Muscle of arm (tissue), 1 donor: ENCODE measurements at regions not wholly inside any gene's neighbourhood (a gene's known extent, or its start where the extent isn't known, plus 50 kb on each side); places are given as distances from the start of the nearest gene placed in this dataset.
"Not testable (repeated sequence)": the region's sequence is repeated elsewhere in the genome, so short reads cannot be mapped to it uniquely, and the experiment has no call there.

Source experiments
- DNase-seq: peaks from one replicate; pipeline ENCODE4 v3.0.0-alpha.2; 2013

GRCh38 chr6:144476286-144476685, 191.2 kb downstream of the UTRN start:
- DNase-seq: no peak

DNA sequence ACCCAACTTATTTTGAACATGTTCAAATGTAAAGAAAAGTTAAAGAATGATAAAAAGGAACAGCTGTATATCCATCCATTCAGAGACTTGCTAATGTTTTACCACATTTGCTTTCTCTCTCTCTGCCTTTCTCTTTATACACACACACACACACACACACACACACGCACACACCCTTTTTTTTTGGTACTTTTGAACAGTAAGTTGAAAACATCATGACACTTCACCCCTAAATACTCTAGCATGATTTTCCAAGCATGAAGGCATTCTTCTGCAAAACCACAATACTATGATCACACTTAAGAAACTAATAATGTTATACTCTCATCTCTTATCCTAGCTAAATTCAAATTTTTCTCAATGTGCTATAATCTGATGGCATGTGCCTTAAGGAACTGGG, 192.3 kb downstream of the UTRN start:
- no peak for DNase-seq

DNA sequence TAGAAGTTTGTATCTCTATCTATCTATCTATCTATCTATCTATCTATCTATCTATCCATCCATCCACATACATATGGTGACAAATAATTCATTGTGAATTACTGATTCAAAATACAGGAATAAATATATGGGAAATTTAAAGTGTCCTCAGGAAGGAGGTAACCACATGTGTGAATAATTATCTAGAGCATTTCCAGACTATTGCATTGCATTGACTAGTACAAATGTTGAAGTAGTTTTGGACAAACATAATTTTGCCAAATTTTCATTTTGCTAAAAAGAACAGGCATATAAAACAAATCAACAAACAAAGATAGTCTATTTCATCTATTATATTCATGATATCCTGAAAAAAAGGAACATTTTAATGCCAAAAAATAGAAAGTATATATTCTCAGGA, 192.7 kb downstream of the UTRN start:
- no peak for DNase-seq

DNA sequence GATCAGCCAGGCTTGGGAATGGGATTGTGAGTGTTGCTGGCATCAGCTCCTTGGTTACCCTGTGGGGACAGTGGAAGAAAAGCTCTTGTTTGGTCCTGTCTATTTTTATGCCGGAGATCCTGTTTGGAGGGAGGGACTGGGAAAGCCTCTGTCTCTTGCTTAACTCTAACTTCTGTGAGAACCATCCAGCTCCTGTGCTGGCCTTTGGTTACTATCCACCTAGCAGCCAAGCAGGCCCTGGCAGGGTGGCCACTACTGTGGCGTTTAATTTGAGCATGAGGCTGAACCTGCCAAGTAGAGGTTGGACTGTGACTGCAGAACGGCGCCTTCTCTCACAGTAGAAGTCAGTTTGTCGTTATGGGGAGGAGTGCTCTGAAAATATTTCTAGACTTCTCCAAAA, 193.3 kb downstream of the UTRN start:
- DNase-seq: no peak

DNA sequence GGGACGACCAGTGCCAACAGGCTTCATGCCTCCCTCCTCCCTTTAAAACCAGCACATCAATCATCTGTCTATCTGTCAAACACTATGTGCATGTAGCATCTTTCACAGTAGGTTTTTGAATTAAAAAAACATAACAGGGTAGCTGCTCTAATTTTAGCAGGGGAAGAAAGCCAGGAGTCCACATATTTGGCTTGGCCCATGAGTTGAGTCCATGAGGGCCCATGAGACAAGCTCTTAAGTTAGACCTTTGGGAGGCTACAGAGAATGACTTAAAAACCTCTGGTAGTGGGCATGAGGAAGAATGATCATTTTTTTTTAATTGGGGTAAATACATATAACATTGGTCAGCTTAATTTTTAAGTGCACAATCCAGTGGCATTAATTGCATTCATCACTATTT, 194.9 kb downstream of the UTRN start:
- no peak for DNase-seq

DNA sequence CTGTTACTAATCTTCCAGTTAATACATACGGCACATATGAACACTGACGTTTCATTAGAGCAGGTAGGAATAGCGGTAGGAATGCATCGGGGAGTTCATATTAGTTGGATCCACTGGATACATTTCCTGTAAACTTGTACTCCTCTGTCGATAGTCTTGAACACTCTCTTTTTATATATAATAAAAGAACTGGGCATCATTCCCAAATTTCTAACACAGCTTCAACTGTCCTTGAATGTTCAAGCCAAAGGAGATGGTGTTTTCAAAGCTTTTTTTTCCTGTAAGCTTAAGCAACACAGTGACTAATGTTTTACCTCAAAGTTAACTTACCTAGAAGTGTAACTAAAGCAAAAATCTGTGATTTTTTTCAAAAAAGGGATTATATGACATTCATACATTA, 195.3 kb downstream of the UTRN start:
- no peak for DNase-seq

GRCh38 chr6:144481527-144481926, 196.4 kb downstream of the UTRN start:
- no peak for DNase-seq

GRCh38 chr6:144482142-144482541, 197.0 kb downstream of the UTRN start:
- DNase-seq: peak; percentile 65

DNA sequence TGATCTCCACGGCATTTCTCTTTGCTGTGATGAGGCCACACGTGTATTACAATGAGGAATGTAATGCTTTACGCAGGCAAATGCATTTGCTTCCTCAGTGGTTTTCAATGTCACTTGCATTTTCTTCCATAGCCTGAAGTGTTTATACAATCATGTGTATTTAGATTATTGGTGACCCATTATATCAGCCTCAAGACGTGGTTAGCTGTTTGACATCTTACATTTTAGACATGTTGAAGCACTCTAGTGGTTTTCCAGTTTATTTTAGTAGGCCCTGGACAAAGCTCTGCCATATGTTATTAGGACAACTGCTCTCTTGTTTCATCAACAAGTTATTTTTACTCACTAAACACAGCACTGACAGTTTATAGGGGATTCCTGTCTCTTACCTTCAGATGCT, 200.4 kb downstream of the UTRN start:
- DNase-seq: no peak

GRCh38 chr6:144488590-144488989, 203.5 kb downstream of the UTRN start:
- no peak for DNase-seq

GRCh38 chr6:144493035-144493910, 208.1 kb downstream of the UTRN start:
- no peak for DNase-seq

DNA sequence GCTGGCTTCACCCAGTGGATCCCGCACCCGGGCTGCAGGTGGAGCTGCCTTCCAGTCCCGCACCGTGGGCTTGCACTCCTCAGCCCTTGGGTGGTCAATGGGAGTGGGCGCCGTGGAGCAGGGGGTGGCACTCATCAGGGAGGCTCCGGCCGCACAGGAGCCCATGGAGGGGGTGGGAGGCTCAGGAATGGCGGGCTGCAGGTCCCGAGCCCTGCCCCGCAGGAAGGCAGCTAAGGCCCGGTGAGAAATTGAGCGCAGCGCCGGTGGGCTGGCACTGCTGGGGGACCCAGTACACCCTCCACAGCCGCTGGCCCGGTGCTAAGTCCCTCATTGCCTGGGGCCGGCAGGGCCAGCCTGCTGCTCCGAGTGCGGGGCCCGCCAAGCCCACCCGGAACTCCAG, 209.9 kb downstream of the UTRN start:
- not testable (repeated sequence) for DNase-seq

DNA sequence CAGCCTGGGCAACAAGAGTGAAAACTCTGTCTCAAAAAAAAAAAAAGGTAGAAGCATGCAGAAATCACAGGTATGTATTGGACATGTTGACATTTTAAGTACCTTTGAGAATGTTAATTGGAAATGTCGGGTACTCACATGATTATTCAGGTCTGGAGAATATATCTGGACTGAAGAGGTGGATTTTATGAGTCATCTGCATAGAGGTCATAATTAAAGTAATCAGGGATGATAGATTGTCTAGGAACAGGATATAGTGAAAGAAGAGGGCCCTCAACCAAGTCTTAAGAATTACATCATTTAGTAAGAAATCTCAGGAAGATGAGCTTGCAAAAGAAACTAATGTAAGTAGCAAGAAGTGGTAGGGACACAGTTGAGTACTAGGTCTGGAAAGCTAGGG, 212.5 kb downstream of the UTRN start:
- DNase-seq: no peak

GRCh38 chr6:144500892-144501291, 215.8 kb downstream of the UTRN start:
- no peak for DNase-seq

- not testable (repeated sequence) for DNase-seq
Measured at GRCh38 chr6:144505214-144505613, 220.1 kb downstream of the UTRN start.

DNA sequence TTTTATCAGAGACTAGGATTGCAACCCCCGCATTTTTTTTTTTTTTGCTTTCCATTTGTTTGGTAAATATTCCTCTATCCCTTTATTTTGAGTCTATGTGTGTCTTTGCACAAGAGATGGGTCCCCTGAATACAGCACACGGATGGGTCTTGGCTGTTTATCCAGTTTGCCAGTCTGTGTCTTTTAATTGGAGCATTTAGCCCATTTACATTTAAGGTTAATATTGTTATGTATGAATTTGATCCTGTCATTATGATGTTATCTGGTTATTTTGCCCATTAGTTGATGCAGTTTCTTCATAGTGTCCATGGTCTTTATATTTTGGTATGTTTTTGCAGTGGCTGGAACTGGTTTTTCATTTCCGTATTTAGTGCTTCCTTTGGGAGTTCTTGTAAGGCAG, 220.9 kb downstream of the UTRN start:
- DNase-seq: not testable (repeated sequence)

GRCh38 chr6:144507772-144508312, 222.7 kb downstream of the UTRN start:
- DNase-seq: not testable (repeated sequence)

GRCh38 chr6:144510859-144511258, 225.7 kb downstream of the UTRN start:
- DNase-seq: no peak

GRCh38 chr6:144515761-144516160, 230.6 kb downstream of the UTRN start:
- DNase-seq: no peak

DNA sequence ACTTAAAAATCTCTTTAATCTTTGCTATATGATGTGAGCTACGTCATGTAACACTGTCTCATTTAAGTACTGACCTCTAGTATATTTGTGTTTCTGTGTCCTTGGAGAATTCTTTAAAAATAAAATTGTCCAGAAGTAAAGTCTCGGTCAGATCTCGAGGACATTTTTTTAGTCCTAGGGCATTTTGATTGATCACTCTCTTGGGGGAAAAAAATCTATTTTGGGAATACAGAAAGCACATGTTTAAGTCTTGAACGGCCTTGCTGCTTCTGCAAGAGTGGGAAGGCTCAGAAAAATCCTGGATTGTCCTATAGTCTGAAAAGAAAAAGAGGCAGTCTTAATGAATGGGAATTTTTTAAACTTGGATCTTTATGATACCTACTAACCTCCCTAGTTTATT, 234.3 kb downstream of the UTRN start:
- DNase-seq: peak; percentile 25

DNA sequence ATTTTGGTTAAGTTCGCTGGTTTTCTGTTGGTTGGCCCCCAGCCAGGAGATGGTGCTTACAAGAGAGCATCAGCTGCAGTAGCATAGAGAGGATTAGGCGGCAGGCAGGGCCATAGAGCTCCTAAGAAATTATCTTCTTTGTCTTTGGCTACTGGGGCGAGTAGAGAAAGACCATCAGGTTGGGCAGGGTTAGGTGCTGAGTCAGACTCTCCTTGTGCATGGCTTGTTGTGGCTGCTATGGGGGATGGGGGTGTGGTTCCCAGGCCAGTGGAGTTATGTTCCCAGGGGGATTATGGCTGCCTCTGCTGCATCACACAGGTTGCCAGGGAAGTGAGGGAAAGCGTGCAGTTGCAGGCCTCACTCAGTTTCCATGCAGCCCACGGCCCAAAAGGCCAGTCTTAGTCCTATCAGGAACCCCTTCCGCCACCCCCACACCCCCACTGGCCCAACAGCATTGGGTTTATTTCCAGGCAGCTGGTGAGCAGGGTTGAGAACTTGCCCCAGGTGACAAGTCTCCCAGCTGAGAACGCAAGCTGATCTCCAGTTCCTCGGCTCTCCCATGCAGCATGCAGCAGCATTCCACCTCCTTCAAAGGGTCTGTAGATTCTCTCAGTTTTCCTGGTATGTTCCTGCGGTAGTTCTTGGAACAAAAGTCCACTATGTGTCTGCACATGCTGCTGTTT, 243.7 kb downstream of the UTRN start:
- DNase-seq: no peak

DNA sequence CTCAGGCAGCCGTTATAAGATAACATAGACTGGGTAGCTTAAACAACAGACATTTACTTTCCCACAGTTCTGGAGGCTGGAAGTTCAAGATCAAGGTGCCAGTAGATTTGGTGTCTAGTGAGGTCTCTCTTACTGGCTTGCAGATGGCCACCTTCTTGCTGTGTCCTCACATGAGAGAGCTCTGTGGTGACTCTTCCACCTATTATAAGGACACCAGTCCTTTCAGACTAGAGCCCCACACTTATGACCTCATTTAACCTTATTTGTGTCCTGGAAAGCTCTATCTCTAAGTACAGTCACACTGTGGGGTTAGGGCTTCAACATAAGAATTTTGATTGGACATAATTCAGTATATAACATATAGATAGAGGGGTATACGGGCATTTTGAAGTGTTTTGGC, 245.0 kb downstream of the UTRN start:
- no peak for DNase-seq

DNA sequence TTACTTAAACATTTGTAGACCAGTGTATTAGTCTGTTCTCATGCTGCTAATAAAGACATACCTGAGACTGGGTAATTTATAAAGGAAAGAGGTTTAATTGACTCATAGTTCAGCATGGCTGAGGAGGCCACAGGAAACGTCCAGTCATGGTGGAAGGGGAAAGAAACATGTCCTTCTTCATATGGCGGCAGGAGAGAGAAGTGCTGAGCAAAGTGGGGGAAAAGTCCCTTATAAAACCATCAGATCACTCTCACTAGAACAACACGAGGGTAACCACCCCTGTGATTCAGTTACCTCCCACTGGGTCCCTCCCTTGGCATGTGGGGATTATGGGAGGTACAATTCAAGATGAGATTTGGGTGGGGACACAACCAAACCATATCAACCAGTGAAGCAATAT, 247.1 kb downstream of the UTRN start:
- DNase-seq: not testable (repeated sequence)
